Testis (tissue), 2 donors: ENCODE measurements at regions not wholly inside any gene's neighbourhood (a gene's known extent, or its start where the extent isn't known, plus 50 kb on each side); places are given as distances from the start of the nearest gene placed in this dataset.

Source experiments
- DNase-seq: peaks from one replicate; pipeline ENCODE4 v3.0.0-alpha.2; 2019
- H3K27ac ChIP-seq, 2 donors: fragments of 200-600 bp; sonication (generic); one replicate each; pipeline ENCODE4 v1.5.1; 2019
- H3K27me3 ChIP-seq: fragments of 200-600 bp; sonication (generic); one replicate; pipeline ENCODE4 v1.5.1; 2019
- H3K36me3 ChIP-seq: fragments of 200-600 bp; sonication (generic); one replicate; pipeline ENCODE4 v1.5.1; 2017; ENCODE audit warnings: low read depth; ENCODE audit errors: missing control alignments
- H3K4me1 ChIP-seq: fragments of 200-600 bp; sonication (generic); one replicate; pipeline ENCODE4 v1.5.1; 2019
- H3K4me3 ChIP-seq, 2 donors: fragments of 200-600 bp; sonication (generic); one replicate each; pipeline ENCODE4 v1.5.1; 2017 to 2019
- H3K9me3 ChIP-seq: fragments of 200-600 bp; sonication (generic); one replicate; pipeline ENCODE4 v1.5.1; 2017
- POLR2A ChIP-seq: fragments of 450-650 bp; IDR thresholded peaks from one replicate; pipeline ENCODE4 v1.6.1; 2017; ENCODE audit warnings: antibody characterized with exemption, mild to moderate bottlenecking, moderate library complexity
- WGBS, 2 donors: methylation state at CpG; one replicate each; pipeline ENCODE4 v1.1.5; 2018; 5-methylcytosine and 5-hydroxymethylcytosine counted together
- intact Hi-C: fragments of 100-400 bp; cut with DNase I; formaldehyde crosslinking; loops from one replicate; pipeline ENCODE4 v1.15.1; 2023; ENCODE audit warnings: low total_unique reads
- TF ChIP-seq, protein P1 (sequence below), 3 experiments: fragments of 450-650 bp in 2 of 3; fragments of 200-600 bp in 1 of 3; sonication (generic) in 1 of 3; IDR thresholded peaks; one replicate each; pipeline ENCODE4 v1.5.1; 2016 to 2019; ENCODE audit warnings: antibody characterized with exemption in 3 of 3, mild to moderate bottlenecking in 2 of 3, moderate library complexity in 1 of 3

DNA sequence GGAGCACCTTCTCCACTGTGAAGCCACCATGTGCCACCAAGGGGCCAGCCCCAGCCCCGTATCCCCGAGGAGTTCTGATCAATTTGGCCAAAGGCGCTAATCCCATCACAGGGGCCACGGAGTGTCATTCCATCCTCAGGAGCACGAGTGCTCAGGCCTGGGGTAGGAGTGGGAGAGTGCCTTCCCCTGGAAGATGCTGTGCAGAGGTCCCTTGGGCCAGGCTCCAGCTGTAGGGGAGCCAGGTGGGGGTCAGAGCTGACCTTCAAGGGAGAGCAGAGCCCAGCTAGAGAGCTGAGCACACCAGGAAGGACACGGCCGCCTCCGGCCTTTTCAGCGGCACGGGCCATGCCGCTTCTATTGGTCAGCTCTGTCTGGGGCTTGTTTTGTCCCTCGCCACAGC lies 1459.9 kb downstream of the BRD1 start:
- H3K9me3 ChIP-seq, result no peaks in the 10 kb centered on the region
- H3K4me1 ChIP-seq, result peaks cover 9% of the 10 kb centered on the region
- H3K4me3 ChIP-seq, result no peak overlapping the region
- no peaks in the 10 kb centered on the region for H3K36me3 ChIP-seq
- WGBS, 2 donors, result 76 to 80% methylated on average over 12 of the region's 12 CpGs
- no peak for DNase-seq
- H3K27ac ChIP-seq, result no peak overlapping the region
- intact Hi-C loops, result no loop called here
- H3K27me3 ChIP-seq, result no peaks in the 10 kb centered on the region
- TF ChIP-seq POLR2A, result no peak

DNA sequence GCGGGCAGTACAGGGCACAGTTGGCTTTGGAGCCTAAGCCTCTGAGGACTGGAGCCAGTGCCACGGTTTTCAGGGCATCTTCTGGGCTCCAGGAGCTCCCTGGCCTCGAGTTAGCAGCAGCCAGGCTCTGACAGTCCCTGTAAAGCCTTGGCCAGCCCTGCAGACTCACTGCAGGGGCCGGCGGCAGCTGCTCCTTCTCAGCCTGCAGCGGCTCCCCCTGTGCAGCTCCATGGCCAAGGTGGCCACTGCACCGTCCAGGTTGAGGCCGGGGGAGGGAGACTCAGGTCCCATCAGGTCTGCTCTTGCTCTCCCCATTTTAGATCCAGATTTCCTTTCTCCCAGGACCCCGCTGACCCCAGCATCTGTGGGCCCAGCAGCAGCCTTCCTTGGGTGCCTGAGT lies 1461.1 kb downstream of the BRD1 start:
- Histone ChIP-seq H3K9me3 (no peaks in the 10 kb centered on the region), H3K4me1 (peaks cover 9% of the 10 kb centered on the region), H3K27me3 (no peaks in the 10 kb centered on the region), H3K4me3 (no peak overlapping the region), H3K36me3 (no peaks in the 10 kb centered on the region), H3K27ac (no peak overlapping the region)
- TF ChIP-seq POLR2A, result no peak
- TF ChIP-seq, protein P1, sequence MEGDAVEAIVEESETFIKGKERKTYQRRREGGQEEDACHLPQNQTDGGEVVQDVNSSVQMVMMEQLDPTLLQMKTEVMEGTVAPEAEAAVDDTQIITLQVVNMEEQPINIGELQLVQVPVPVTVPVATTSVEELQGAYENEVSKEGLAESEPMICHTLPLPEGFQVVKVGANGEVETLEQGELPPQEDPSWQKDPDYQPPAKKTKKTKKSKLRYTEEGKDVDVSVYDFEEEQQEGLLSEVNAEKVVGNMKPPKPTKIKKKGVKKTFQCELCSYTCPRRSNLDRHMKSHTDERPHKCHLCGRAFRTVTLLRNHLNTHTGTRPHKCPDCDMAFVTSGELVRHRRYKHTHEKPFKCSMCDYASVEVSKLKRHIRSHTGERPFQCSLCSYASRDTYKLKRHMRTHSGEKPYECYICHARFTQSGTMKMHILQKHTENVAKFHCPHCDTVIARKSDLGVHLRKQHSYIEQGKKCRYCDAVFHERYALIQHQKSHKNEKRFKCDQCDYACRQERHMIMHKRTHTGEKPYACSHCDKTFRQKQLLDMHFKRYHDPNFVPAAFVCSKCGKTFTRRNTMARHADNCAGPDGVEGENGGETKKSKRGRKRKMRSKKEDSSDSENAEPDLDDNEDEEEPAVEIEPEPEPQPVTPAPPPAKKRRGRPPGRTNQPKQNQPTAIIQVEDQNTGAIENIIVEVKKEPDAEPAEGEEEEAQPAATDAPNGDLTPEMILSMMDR (IDR thresholded peaks at IDR 0.05), result no peak
- WGBS, 2 donors, result 83 to 97% methylated on average over 6 to 9 of the region's 9 CpGs
- intact Hi-C loops, result no loop called here
- DNase-seq, result no peak

DNA sequence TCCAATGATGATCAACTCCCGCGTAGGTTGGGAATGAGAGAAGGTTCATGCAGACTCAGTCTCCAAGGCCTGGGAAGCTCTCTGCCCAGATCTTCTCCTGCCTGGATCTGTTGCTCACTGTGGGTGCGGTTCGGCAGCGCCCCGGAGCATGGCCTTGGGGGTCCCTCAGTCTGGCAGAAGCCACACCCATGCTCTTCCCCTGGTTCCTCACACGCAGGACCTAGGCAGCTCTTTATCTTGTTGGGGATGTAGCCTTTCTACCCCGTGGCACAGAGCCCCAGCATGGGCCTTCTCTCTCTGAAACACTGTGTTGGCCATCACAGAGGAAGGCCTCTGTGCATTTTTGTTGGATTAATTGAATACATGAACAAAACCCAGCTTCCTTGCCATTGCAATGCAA lies 1461.6 kb downstream of the BRD1 start:
- WGBS, 2 donors, result 79 to 89% methylated on average over 7 to 8 of the region's 8 CpGs
- Histone ChIP-seq H3K9me3 (no peaks in the 10 kb centered on the region), H3K4me1 (peaks cover 9% of the 10 kb centered on the region), H3K27me3 (no peaks in the 10 kb centered on the region), H3K36me3 (no peaks in the 10 kb centered on the region), H3K27ac (no peak overlapping the region), H3K4me3 (no peak overlapping the region)
- intact Hi-C loops, result no loop called here
- no peak for TF ChIP-seq POLR2A
- TF ChIP-seq, protein P1 (IDR thresholded peaks at IDR 0.05), result no peak
- no peak for DNase-seq

DNA sequence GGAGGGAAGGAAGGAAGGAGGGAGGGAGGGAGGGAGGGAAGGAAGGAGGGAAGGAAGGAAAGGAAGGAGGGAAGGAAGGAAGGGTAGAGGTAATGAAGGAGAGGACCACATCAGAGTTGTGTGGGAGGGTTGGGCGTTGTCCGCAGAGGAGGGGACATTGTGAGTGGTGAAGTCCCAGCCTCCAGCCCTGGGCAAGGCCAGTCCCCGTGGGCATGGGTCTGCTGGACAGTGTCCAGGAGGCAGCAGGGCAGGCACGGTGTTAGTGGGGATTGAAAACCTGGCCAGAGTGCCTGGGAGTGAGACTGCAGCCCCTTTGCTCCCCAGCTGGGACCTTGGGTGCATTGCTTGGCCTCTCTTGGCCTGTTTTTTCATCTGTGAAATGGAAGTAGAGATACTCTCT lies 1462.3 kb downstream of the BRD1 start:
- DNase-seq, result no peak
- Histone ChIP-seq H3K4me1 (peaks cover 8% of the 10 kb centered on the region), H3K9me3 (no peaks in the 10 kb centered on the region), H3K27ac (no peak overlapping the region), H3K36me3 (no peaks in the 10 kb centered on the region), H3K4me3 (no peak overlapping the region), H3K27me3 (no peaks in the 10 kb centered on the region)
- intact Hi-C loops, result no loop called here
- WGBS, 2 donors, result 83 to 93% methylated on average over 4 of the region's 4 CpGs
- TF ChIP-seq, protein P1 (IDR thresholded peaks at IDR 0.05), result no peak
- TF ChIP-seq POLR2A, result no peak

DNA sequence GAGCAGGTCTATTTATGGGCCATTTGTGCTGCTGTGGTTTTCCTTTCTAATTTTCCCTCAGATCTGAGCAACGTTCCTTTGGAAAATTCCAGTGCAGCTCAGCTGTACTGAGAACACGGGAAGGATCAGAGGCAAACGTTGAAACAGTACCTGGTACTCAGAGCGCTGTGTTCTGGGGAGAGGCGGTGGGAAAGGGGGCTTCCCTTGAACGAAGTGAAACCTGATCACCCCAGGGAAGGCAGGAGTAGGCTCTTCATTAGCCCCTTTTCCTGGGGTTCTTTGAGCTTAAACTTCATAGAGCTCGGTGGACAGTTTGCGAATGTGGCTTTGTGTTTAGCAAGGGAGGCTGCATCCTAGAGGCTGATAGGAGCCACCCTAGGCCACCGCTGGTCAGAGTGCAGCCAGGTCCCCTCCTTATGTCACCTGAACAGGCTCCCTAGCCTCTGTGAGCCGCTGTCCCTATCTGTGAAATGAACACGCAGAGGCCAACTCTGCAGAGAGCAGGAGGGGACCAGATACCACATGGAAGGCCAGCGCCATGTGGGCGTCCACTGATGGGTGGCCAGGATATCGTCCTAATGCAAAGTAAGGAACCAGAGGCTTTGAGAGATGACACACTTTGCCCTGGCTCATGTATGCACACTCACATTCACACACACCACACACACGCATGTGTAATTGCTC lies 1464.8 kb downstream of the BRD1 start:
- TF ChIP-seq, protein P1 (IDR thresholded peaks at IDR 0.05), result no peak
- no peak for TF ChIP-seq POLR2A
- H3K4me3 ChIP-seq, result no peak overlapping the region
- H3K27me3 ChIP-seq, result no peaks in the 10 kb centered on the region
- no peaks in the 10 kb centered on the region for H3K36me3 ChIP-seq
- H3K4me1 ChIP-seq, result no peaks in the 10 kb centered on the region
- 76 to 77% methylated on average over 15 of the region's 15 CpGs for WGBS, 2 donors
- H3K9me3 ChIP-seq, result no peaks in the 10 kb centered on the region
- DNase-seq, result no peak
- no peak overlapping the region for H3K27ac ChIP-seq
- intact Hi-C loops, result no loop called here
